Activated T-helper 17 cell treated with anti-CD3 and anti-CD28 coated beads, Interleukin-2, amount 50 U/mL, for 72 hours (primary cell): ENCODE measurements at regions not wholly inside any gene's neighbourhood (a gene's known extent, or its start where the extent isn't known, plus 50 kb on each side); places are given as distances from the start of the nearest gene placed in this dataset.

Experiments
- ATAC-seq: fragments of 150-1000 bp; cut with Tn5 transposase; replicated peaks from 2 replicates; pipeline ENCODE4 v1.10.0; 2021; ENCODE audit warnings: mild to moderate bottlenecking, moderate library complexity
- H3K27ac Mint-ChIP-seq: one replicate; pipeline ENCODE4 v1.8.0; 2022; ENCODE audit warnings: mixed read lengths
- H3K27me3 Mint-ChIP-seq: one replicate; pipeline ENCODE4 v1.8.0; 2022; ENCODE audit warnings: mixed read lengths
- H3K36me3 Mint-ChIP-seq: one replicate; pipeline ENCODE4 v1.8.0; 2022; ENCODE audit warnings: low read depth, mild to moderate bottlenecking, mixed read lengths
- H3K4me1 Mint-ChIP-seq: one replicate; pipeline ENCODE4 v1.8.0; 2022; ENCODE audit warnings: mixed read lengths
- H3K4me3 Mint-ChIP-seq: one replicate; pipeline ENCODE4 v1.8.0; 2022; ENCODE audit warnings: mild to moderate bottlenecking, mixed read lengths
- H3K9me3 Mint-ChIP-seq: one replicate; pipeline ENCODE4 v1.8.0; 2022; ENCODE audit warnings: mixed read lengths

DNA sequence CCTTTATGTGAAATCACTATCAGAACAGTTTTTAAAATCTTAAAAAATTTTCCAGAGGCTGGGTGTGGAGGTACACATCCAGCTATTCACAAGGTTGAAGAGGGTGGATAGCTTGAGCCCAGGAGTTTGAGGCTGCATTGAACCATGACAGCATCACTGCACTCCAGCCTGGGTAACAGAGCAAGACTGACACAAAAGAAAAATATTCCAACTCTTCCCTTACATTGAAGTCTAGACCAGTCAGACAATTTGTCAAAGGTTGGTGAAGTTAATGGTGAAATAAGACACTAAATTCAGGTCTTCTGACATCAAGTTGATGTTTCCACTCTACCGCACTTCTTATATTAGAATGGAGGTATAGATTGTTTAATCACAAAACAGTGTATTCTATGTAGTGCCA is 52.8 kb downstream of the HYCC2 start:
- Mint-ChIP-seq H3K4me1 (peaks cover 7% of the 10 kb centered on the region), H3K27ac (no peak overlapping the region), H3K27me3 (no peaks in the 10 kb centered on the region), H3K4me3 (no peak overlapping the region), H3K9me3 (no peaks in the 10 kb centered on the region), H3K36me3 (peaks cover 65% of the 10 kb centered on the region)
- ATAC-seq: no peak

DNA sequence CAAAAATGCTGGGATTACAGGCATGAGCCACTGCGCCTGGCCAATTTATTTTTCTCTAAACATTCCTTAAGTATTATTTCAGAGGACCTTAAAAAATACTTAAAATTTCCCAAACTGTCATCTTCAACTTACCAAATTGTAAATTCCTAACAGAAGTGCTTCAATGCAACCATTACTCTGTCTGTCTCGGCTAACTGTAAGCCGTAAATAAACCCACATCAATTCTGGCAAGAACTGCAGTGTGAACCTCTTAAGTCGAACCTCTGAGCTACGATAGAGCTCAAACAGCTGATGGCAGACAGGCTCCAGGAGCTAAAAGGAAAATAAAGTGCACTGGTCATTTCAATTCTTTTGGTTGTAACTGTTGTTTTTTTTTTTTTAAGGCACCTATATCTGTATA is 53.4 kb upstream of the ORC2 start:
- Mint-ChIP-seq H3K4me3 (no peak overlapping the region), H3K27ac (no peak overlapping the region), H3K9me3 (no peaks in the 10 kb centered on the region), H3K27me3 (no peaks in the 10 kb centered on the region), H3K4me1 (peaks cover 5% of the 10 kb centered on the region), H3K36me3 (peaks cover 48% of the 10 kb centered on the region)
- no peak for ATAC-seq
